Endothelial cell (in vitro differentiated cells): ENCODE measurements at regions not wholly inside any gene's neighbourhood (a gene's known extent, or its start where the extent isn't known, plus 50 kb on each side); places are given as distances from the start of the nearest gene placed in this dataset.
"Not testable (repeated sequence)": the region's sequence is repeated elsewhere in the genome, so short reads cannot be mapped to it uniquely, and the experiment has no call there.

Source experiments
- DNase-seq: peaks from one replicate; pipeline ENCODE4 v3.0.0; 2021; ENCODE audit warnings: low spot score
- H3K27ac Mint-ChIP-seq: one replicate; pipeline ENCODE4 v1.8.0; 2021; ENCODE audit warnings: mixed read lengths, inconsistent platforms; ENCODE audit not compliant: unreplicated experiment
- H3K27me3 Mint-ChIP-seq: one replicate; pipeline ENCODE4 v1.8.0; 2021; ENCODE audit warnings: mild to moderate bottlenecking, moderate library complexity, mixed read lengths, inconsistent platforms; ENCODE audit not compliant: unreplicated experiment
- H3K36me3 Mint-ChIP-seq: one replicate; pipeline ENCODE4 v1.8.0; 2021; ENCODE audit warnings: mild to moderate bottlenecking, low read depth, mixed read lengths, inconsistent platforms; ENCODE audit not compliant: unreplicated experiment
- H3K4me1 Mint-ChIP-seq: one replicate; pipeline ENCODE4 v1.8.0; 2021; ENCODE audit warnings: mild to moderate bottlenecking, mixed read lengths, inconsistent platforms; ENCODE audit not compliant: unreplicated experiment
- H3K4me3 Mint-ChIP-seq: one replicate; pipeline ENCODE4 v1.8.0; 2021; ENCODE audit warnings: mild to moderate bottlenecking, mixed read lengths, inconsistent platforms; ENCODE audit not compliant: unreplicated experiment
- H3K9me3 Mint-ChIP-seq: one replicate; pipeline ENCODE4 v1.8.0; 2021; ENCODE audit warnings: mixed read lengths, inconsistent platforms; ENCODE audit not compliant: unreplicated experiment
- TF ChIP-seq, protein P1 (sequence below): fragments of 200-600 bp; sonication (generic); IDR thresholded peaks from one replicate; pipeline ENCODE4 v1.5.0; 2021; ENCODE audit warnings: antibody characterized with exemption; ENCODE audit not compliant: unreplicated experiment

DNA sequence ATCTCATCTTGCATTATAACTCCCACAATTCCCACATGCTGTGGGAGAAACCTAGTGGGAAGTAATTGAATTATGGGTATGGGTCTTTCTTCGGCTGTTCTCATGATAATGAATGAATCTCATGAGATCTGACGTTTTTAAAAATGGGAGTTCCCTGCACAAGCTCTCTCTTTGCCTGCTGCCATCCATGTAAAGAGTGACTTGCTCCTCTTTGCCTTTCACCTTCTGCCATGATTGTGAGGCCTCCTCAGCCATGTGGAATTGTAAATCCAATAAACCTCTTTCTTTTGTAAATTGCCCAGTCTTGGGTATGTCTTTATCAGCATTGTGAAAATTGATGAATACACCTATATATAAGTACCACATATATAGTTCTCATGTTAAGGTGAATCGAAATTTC is 961.7 kb upstream of the COX7C start:
- H3K4me1 Mint-ChIP-seq: no peaks in the 10 kb centered on the region
- TF ChIP-seq, protein P1, sequence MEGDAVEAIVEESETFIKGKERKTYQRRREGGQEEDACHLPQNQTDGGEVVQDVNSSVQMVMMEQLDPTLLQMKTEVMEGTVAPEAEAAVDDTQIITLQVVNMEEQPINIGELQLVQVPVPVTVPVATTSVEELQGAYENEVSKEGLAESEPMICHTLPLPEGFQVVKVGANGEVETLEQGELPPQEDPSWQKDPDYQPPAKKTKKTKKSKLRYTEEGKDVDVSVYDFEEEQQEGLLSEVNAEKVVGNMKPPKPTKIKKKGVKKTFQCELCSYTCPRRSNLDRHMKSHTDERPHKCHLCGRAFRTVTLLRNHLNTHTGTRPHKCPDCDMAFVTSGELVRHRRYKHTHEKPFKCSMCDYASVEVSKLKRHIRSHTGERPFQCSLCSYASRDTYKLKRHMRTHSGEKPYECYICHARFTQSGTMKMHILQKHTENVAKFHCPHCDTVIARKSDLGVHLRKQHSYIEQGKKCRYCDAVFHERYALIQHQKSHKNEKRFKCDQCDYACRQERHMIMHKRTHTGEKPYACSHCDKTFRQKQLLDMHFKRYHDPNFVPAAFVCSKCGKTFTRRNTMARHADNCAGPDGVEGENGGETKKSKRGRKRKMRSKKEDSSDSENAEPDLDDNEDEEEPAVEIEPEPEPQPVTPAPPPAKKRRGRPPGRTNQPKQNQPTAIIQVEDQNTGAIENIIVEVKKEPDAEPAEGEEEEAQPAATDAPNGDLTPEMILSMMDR: no peak
- DNase-seq: no peak
- H3K27ac Mint-ChIP-seq: no peak overlapping the region
- no peak overlapping the region for H3K4me3 Mint-ChIP-seq
- peaks cover 7% of the 10 kb centered on the region for H3K9me3 Mint-ChIP-seq
- peaks cover 1% of the 10 kb centered on the region for H3K27me3 Mint-ChIP-seq
- no peaks in the 10 kb centered on the region for H3K36me3 Mint-ChIP-seq

DNA sequence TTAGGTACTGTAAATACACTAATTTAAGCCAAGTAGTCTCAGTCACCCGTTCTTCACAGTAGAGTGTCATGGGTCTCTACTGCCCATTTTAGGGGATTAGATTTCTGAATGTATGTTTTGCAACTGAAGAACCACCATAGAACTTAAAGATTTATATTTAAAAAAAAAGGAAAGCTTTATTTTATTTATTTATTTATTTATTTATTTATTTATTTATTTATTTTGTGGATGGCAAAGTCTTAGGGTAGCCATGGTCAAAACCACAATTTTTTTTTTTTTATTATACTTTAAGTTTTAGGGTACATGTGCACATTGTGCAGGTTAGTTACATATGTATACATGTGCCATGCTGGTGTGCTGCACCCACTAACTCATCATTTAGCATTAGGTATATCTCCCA is 960.4 kb upstream of the COX7C start:
- H3K9me3 Mint-ChIP-seq, DNase-seq, H3K36me3 Mint-ChIP-seq, H3K4me3 Mint-ChIP-seq, H3K4me1 Mint-ChIP-seq, H3K27ac Mint-ChIP-seq, H3K27me3 Mint-ChIP-seq: not testable (repeated sequence)

DNA sequence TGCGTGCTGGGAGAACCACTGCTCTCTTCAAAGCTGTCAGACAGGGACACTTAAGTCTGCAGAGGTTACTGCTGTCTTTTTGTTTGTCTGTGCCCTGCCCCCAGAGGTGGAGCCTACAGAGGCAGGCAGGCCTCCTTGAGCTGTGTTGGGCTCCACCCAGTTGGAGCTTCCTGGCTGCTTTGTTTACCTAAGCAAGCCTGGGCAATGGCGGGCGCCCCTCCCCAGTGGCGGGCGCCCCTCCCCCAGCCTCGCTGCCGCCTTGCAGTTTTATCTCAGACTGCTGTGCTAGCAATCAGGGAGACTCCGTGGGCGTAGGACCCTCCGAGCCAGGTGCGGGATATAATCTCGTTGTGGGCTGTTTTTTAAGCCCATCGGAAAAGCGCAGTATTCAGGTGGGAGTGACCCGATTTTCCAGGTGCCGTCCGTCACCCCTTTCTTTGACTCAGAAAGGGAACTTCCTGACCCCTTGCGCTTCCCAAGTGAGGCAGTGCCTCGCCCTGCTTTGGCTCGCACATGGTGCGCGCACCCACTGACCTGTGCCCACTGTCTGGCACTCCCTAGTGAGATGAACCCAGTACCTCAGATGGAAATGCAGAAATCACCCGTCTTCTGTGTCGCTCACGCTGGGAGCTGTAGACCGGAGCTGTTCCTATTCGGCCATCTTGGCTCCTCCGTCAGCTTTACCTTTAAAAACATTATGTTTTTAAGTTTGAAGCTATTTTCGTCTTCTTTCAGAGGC is 954.6 kb upstream of the COX7C start:
- not testable (repeated sequence) for H3K36me3 Mint-ChIP-seq, H3K27ac Mint-ChIP-seq, H3K9me3 Mint-ChIP-seq, H3K4me1 Mint-ChIP-seq, H3K4me3 Mint-ChIP-seq, DNase-seq, H3K27me3 Mint-ChIP-seq

DNA sequence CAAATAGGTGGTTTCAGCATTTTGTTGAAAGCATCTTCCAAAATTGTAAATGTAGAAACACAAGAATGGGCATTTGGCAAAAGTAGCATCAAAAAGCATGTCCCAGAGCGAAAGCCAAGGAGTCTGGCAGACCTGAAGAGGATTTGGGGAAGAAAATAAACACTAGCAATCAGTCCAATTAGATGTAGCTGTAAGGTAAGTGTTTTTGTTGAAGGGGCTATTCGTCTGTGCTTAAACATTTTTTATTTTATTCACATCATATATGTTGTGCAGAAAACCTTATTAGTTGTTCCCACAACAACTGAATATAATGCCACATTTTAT is 954.1 kb upstream of the COX7C start:
- H3K27me3 Mint-ChIP-seq: no peaks in the 10 kb centered on the region
- DNase-seq: no peak
- no peaks in the 10 kb centered on the region for H3K9me3 Mint-ChIP-seq
- no peak overlapping the region for H3K4me3 Mint-ChIP-seq
- no peaks in the 10 kb centered on the region for H3K36me3 Mint-ChIP-seq
- TF ChIP-seq, protein P1: no peak
- H3K27ac Mint-ChIP-seq: no peak overlapping the region
- no peaks in the 10 kb centered on the region for H3K4me1 Mint-ChIP-seq

DNA sequence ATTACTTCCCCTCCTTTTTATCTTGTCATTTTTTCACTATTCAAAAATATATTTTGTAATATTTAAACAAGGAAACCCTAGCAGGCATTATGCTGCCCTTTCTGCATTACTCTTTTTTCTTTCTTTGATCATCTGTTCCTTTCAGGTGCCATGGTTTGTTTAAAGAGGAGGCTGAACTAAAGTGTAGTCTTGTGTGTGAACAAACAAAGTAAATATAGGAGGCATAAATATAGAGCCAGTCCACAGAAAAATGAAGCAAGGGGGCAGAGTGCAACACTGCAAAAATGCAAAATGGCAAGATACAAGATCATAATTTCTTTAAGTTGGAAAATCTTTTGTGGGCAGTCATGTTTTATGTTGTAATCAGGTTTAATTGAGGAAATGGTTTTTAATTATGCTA is 947.3 kb upstream of the COX7C start:
- no peaks in the 10 kb centered on the region for H3K4me1 Mint-ChIP-seq
- no peaks in the 10 kb centered on the region for H3K27me3 Mint-ChIP-seq
- no peaks in the 10 kb centered on the region for H3K36me3 Mint-ChIP-seq
- DNase-seq: no peak
- TF ChIP-seq, protein P1: no peak
- H3K27ac Mint-ChIP-seq: no peak overlapping the region
- H3K4me3 Mint-ChIP-seq: no peak overlapping the region
- H3K9me3 Mint-ChIP-seq: no peaks in the 10 kb centered on the region

DNA sequence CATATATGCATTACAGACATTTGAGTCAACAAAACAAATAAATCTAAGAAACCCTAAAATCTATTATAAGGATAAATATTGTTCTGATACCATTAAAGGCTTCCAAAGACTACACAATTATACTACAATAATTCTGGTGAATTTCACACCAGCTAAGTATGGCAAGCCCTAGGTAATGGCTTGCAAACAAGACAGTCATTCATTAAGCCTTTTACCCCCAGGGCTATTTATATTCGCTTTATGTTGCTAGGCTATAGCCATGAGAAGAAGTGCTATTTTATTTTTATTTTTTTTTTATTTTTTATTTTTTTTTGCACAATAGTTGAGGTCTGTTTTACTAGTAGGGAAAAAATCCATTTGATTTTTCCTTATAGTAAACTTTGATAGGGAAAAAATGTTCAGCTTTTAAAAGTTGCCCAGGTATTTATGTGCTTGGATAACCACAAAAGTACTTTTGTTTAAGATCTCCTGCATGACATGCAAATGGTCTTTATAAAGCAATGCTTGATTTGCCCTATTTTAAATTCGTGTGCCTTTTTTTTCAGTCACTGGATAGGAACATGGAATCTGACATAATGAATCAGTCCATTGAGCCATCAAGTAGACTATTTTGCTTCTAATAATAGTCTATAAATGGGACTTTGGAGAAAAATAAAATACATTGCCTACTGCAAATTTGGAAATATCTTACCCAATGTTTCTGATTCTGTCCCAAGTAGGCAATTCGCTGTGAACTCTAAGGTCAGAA is 946.3 kb upstream of the COX7C start:
- H3K36me3 Mint-ChIP-seq: no peaks in the 10 kb centered on the region
- no peak for DNase-seq
- H3K27me3 Mint-ChIP-seq: no peaks in the 10 kb centered on the region
- no peaks in the 10 kb centered on the region for H3K4me1 Mint-ChIP-seq
- H3K4me3 Mint-ChIP-seq: no peak overlapping the region
- H3K9me3 Mint-ChIP-seq: no peaks in the 10 kb centered on the region
- H3K27ac Mint-ChIP-seq: no peak overlapping the region
- TF ChIP-seq, protein P1: no peak
